Activated naive CD8-positive, alpha-beta T cell treated with anti-CD3 and anti-CD28 coated beads for 36 hours (primary cell): ENCODE measurements at regions not wholly inside any gene's neighbourhood (a gene's known extent, or its start where the extent isn't known, plus 50 kb on each side); places are given as distances from the start of the nearest gene placed in this dataset.

Experiments used
- DNase-seq: peaks from one replicate; pipeline ENCODE4 v3.0.0; 2021
- H3K27ac Mint-ChIP-seq: one replicate; pipeline ENCODE4 v1.8.0; 2022; ENCODE audit warnings: mild to moderate bottlenecking, moderate library complexity, mixed read lengths
- H3K27me3 Mint-ChIP-seq: one replicate; pipeline ENCODE4 v1.8.0; 2022; ENCODE audit warnings: mild to moderate bottlenecking, mixed read lengths
- H3K36me3 Mint-ChIP-seq: one replicate; pipeline ENCODE4 v1.8.0; 2021; ENCODE audit warnings: mild to moderate bottlenecking, mixed read lengths
- H3K4me1 Mint-ChIP-seq: one replicate; pipeline ENCODE4 v1.8.0; 2021; ENCODE audit warnings: mixed read lengths
- H3K4me3 Mint-ChIP-seq: one replicate; pipeline ENCODE4 v1.8.0; 2022; ENCODE audit warnings: mild to moderate bottlenecking, moderate library complexity, mixed read lengths
- H3K9me3 Mint-ChIP-seq: one replicate; pipeline ENCODE4 v1.8.0; 2022; ENCODE audit warnings: mixed read lengths

DNA sequence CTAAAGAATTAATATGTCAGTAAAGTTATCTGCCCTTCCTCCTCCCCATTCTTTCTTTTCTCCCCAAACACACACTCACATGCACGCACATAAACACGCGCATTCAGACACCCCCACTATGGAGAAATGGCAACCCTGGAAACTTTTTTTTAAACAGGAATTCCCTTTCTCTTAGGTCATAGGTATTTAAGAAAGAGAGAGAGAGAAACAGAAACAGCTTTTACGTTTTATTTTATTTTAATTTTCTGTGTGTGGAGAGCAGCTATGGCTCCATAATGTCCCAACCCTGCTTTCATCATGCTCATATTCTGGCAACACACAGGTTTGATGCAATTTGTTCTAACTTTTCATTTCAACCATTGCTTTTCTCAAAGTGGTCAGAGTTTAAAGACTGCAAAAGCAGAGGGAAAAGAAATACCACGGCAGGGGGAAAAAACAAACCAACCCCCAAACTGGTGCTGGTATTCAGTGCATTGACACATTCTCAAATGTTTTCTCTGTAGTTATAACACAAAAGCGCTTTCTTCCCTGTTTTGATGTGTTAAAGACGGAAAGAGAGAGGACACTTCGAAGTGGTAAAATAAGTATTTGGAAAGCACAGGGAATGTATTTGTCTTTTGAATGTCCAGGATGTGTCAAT is 126.0 kb upstream of the TMEM161B start:
- peaks cover 22% of the 10 kb centered on the region for H3K27me3 Mint-ChIP-seq

DNA sequence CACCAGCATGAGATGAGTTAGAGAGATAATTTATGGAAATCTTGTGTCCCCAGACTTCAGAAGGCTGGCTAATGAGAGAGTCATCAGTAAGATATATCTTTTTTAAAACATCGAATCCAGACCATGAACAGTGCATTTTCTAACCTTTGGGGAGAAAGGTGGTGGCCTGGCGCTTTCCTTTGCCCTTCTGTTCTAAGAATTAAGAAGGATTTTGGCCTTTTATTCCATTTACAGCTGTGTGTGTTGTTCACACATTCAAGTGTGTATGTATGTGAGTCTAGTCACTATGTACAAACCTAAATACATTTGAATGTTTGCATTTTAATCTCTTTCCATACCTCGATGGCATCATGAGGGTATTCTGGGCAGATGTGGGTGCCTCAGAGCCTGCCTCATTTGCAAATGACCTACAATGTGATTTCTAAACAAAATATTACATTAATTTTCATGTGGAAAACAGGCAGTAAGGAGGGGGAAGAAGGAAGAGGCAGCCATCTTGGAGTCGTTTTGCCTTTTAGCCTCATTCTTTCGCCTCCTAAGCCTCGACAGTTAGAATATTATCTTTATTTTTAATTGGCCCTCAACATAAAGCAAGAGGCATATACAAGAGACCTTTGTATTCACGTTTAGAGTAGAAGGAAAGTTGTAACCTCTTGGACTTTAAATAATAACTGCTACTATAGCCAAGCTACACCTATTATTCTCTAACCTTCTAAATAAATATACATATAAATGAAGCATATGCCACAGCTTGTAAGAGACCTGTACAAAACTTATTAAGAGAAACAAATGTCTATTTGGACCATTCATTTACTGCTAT is 125.3 kb upstream of the TMEM161B start:
- DNase-seq, result no peak
- Mint-ChIP-seq H3K36me3 (no peaks in the 10 kb centered on the region), H3K27me3 (peaks cover 22% of the 10 kb centered on the region), H3K4me3 (no peak overlapping the region), H3K27ac (no peak overlapping the region), H3K4me1 (no peaks in the 10 kb centered on the region), H3K9me3 (no peaks in the 10 kb centered on the region)

More for the DNA sequence above, 126.0 kb upstream of the TMEM161B start:
- no peaks in the 10 kb centered on the region for H3K9me3 Mint-ChIP-seq
- no peak overlapping the region for H3K27ac Mint-ChIP-seq
- H3K4me3 Mint-ChIP-seq, result no peak overlapping the region
- DNase-seq, result no peak
- no peaks in the 10 kb centered on the region for H3K36me3 Mint-ChIP-seq
- no peaks in the 10 kb centered on the region for H3K4me1 Mint-ChIP-seq

DNA sequence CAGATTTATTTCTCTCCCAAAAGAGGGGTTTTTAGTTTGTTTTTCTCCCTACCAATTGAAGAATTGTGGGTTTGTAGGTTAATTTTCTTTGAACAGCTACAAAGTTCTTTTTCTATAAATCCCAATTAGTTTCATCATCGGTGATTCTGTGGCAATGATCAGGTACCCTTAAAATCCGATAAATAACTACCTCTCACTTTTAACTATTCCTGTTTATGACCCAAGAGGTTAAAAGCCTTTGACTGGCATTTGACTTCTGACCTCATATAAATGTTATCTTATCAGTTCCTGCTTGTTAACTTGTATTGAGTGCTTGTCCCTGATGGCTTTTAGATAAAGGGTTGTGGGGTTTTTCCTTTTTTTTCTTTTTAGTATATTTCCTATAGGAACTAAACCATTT is 124.4 kb upstream of the TMEM161B start:
- peaks cover 23% of the 10 kb centered on the region for H3K27me3 Mint-ChIP-seq
- H3K27ac Mint-ChIP-seq, result no peak overlapping the region
- no peaks in the 10 kb centered on the region for H3K36me3 Mint-ChIP-seq
- DNase-seq, result no peak
- H3K4me1 Mint-ChIP-seq, result no peaks in the 10 kb centered on the region
- H3K9me3 Mint-ChIP-seq, result no peaks in the 10 kb centered on the region
- no peak overlapping the region for H3K4me3 Mint-ChIP-seq

DNA sequence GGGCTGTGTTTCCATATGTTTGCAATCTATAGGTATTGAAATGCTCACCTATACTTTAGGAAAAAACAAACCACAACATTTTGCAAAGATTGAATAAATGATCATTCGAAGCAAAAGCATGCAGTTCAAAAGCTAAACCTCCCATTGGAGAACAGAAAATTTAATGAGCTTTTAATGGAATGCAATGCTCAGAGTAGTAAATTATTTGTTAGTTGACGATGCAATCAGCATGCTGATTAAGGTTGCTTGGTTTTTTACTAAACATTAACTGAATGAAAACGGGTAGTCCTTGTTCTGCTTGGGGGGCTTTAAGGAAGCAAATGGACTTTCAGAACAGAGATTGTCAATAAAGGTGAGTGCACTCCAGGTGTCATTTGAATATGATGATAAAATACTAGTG is 123.3 kb upstream of the TMEM161B start:
- no peak overlapping the region for H3K4me3 Mint-ChIP-seq
- H3K36me3 Mint-ChIP-seq, result no peaks in the 10 kb centered on the region
- DNase-seq, result no peak
- H3K4me1 Mint-ChIP-seq, result no peaks in the 10 kb centered on the region
- no peak overlapping the region for H3K27ac Mint-ChIP-seq
- H3K9me3 Mint-ChIP-seq, result no peaks in the 10 kb centered on the region
- H3K27me3 Mint-ChIP-seq, result peaks cover 14% of the 10 kb centered on the region

DNA sequence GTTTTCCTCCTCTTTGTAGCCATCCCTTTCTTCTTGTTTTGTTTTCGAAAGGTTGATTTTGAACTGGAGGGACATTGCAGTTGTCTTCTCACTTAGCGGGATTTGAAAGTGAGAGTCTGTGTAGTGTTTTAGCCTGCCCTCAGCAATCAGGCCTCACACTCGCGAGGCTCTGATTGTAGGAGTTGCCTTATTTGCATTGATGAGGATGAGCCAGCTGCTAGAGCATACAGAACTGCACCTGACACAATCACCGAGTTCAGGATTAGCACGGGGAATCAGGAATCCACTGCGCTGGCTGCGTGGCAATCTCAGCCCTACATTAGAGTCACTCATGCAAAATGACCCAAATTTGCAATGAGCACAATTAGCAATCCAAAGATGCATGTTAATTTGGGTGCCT is 122.5 kb upstream of the TMEM161B start:
- Mint-ChIP-seq H3K27ac (no peak overlapping the region), H3K27me3 (peaks cover 8% of the 10 kb centered on the region), H3K36me3 (no peaks in the 10 kb centered on the region), H3K4me1 (no peaks in the 10 kb centered on the region), H3K9me3 (no peaks in the 10 kb centered on the region), H3K4me3 (no peak overlapping the region)
- DNase-seq, result no peak

DNA sequence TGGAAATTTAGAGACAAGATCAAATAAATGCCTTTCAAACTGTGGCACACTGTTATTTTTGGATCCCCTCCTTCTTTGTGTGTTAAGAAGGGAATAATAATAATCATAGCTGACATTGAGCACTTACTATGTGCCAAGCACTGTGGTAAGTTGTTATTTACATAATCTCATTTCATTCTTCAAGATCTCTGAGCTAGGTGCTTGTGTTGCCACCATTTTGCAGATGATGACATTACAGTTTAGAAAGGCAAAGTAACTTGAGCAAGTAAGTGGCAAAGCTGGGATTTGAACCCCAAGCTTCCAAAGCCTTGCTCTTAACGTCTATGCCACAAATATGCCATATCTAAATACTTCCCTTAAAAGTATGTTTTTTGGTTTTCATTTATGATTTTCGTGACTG is 121.8 kb upstream of the TMEM161B start:
- H3K4me3 Mint-ChIP-seq, result no peak overlapping the region
- no peaks in the 10 kb centered on the region for H3K9me3 Mint-ChIP-seq
- peaks cover 8% of the 10 kb centered on the region for H3K27me3 Mint-ChIP-seq
- no peak overlapping the region for H3K27ac Mint-ChIP-seq
- DNase-seq, result no peak
- no peaks in the 10 kb centered on the region for H3K36me3 Mint-ChIP-seq
- H3K4me1 Mint-ChIP-seq, result no peaks in the 10 kb centered on the region

DNA sequence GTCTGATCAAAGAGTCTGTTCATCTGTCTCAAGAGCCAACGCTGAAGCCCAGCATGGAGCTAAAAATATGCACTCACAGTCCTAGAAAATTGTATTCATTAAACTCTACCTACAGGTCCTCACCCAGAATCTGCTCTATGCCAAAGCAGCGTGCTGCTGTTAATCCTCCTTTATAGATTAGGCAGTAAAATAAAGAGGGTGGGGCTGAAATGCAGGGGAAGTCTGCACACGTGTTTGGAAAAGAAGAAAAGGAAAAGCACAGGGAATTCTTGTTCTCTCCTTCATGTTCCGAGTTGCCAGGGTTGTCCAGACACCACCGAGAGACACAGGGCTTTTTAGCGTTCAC is 121.4 kb upstream of the TMEM161B start:
- Mint-ChIP-seq H3K27me3 (peaks cover 8% of the 10 kb centered on the region), H3K36me3 (no peaks in the 10 kb centered on the region), H3K27ac (no peak overlapping the region), H3K4me3 (no peak overlapping the region), H3K4me1 (no peaks in the 10 kb centered on the region), H3K9me3 (no peaks in the 10 kb centered on the region)
- no peak for DNase-seq

DNA sequence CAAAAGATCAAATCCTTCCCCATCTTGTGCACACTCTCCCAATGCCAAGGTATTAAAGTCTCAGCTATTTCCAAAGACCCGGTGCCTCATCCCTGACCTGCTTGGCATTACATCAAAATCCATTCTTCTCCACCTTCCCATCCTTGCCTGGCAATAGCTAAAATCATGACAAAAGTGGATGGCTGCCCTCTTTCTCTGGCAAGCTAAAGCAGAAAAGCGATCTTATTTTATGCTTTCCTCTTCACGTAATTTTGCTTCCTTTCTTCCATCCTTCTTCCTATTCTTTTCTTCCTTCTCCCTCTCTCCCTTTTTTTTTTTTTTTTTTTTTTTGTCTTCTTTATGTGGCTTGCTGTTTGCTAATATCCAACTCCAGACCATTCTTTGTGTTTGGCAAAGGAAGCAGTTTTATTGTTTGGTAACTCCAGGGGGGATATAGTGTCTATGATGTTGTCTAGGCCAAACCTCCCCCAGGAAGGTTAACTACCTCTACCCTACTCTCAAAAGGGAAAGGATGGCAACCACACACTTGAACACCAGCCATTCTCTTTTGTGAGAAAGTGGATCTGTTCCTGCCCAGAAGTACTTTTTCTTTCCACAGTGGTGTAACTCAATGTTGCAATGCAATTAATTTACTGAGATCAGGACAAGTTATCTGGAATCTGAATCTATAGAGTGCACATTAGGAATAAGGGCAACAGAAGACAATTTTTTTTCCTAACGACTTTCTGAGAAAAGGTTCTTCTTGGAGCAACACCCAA is 120.9 kb upstream of the TMEM161B start:
- Mint-ChIP-seq H3K27me3 (peaks cover 8% of the 10 kb centered on the region), H3K4me3 (no peak overlapping the region), H3K36me3 (no peaks in the 10 kb centered on the region), H3K27ac (no peak overlapping the region), H3K9me3 (no peaks in the 10 kb centered on the region), H3K4me1 (no peaks in the 10 kb centered on the region)
- no peak for DNase-seq

DNA sequence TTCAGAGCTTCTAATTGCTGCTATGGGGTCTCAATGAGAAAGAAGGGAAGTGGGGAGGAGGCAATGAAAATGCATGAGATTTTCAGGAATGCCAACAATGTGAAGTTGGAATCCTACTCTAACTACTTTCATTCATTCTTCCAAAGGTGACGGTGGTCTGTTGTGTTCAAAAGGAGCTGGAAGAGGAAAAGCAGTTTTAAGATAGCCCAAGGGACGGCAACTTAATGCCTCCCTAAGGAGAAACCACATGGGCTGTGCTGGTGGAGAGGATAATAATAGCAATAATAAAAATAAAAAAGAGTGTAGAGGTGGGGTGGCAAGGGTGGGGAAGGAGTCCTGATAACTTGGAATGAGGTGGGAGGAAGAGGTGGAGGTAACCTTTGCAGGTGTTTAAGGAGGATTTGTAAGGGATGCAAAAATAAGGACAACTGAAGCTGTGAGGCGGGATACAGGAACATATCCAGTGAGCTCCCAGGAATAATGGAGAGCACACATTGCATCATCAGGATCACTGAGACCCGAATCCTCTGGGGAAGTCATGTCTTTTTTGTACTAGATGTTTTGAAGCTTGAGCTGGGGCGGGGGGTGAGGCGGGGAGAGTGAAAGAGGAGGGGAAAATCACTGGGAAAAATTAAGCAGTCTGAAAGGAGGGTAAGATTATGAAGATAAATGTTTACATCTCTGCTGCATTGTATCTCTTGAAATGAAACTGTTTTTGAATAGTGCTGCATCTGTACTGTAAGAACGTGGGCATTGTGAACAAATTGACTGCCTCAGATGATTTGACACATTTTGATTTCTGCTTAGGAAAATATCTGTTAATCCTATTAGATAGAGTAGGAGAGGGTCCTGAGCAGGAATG is 120.1 kb upstream of the TMEM161B start:
- H3K36me3 Mint-ChIP-seq, result no peaks in the 10 kb centered on the region
- H3K4me3 Mint-ChIP-seq, result no peak overlapping the region
- no peaks in the 10 kb centered on the region for H3K9me3 Mint-ChIP-seq

DNA sequence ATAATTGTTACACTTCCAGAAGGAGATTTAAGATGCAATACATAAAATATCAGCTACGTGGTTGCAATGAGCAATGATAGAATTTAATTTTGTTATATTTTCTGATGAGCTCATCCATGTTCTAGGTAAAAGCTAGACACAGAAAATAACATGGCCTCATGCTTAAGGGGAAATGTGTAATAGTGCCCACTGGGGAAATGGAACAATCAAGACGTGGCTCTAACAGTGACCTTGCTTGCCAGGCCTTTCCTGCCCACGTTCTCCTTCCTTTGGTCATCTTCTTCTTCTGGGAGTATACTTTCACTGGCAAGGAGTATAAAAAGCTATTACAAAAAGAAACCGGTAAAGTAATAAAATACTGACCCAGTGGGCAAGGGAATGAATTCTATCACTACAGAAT is 116.2 kb upstream of the TMEM161B start:
- no peak for DNase-seq
- Mint-ChIP-seq H3K27ac (no peak overlapping the region), H3K4me3 (no peak overlapping the region), H3K27me3 (peaks cover 11% of the 10 kb centered on the region), H3K4me1 (no peaks in the 10 kb centered on the region), H3K9me3 (no peaks in the 10 kb centered on the region), H3K36me3 (no peaks in the 10 kb centered on the region)

More for the DNA sequence above, 120.1 kb upstream of the TMEM161B start:
- Mint-ChIP-seq H3K27me3 (peaks cover 8% of the 10 kb centered on the region), H3K4me1 (no peaks in the 10 kb centered on the region), H3K27ac (no peak overlapping the region)
- DNase-seq, result no peak

DNA sequence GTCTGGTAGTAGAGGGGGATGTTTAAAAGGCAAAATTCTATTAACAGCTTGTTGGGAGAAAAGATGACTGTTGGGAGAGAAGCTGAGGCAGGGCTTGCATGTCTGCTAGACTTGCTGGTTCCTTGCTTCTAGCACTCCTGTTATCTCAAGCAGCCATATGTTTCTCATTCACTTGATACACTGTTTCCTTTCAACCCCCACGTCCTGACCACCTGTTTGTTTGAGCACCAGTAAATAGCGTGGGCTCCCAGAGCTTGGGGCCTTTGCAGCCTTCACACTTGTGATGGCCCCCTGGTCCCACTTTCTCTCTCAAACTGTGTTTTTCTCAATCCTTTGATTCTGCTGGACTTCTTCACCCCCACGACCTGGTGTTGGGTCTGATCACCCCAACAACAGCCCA is 111.7 kb upstream of the TMEM161B start:
- no peaks in the 10 kb centered on the region for H3K36me3 Mint-ChIP-seq
- no peaks in the 10 kb centered on the region for H3K9me3 Mint-ChIP-seq
- no peaks in the 10 kb centered on the region for H3K4me1 Mint-ChIP-seq
- H3K27me3 Mint-ChIP-seq, result peaks cover 3% of the 10 kb centered on the region
- no peak overlapping the region for H3K4me3 Mint-ChIP-seq
- no peak for DNase-seq
- no peak overlapping the region for H3K27ac Mint-ChIP-seq

DNA sequence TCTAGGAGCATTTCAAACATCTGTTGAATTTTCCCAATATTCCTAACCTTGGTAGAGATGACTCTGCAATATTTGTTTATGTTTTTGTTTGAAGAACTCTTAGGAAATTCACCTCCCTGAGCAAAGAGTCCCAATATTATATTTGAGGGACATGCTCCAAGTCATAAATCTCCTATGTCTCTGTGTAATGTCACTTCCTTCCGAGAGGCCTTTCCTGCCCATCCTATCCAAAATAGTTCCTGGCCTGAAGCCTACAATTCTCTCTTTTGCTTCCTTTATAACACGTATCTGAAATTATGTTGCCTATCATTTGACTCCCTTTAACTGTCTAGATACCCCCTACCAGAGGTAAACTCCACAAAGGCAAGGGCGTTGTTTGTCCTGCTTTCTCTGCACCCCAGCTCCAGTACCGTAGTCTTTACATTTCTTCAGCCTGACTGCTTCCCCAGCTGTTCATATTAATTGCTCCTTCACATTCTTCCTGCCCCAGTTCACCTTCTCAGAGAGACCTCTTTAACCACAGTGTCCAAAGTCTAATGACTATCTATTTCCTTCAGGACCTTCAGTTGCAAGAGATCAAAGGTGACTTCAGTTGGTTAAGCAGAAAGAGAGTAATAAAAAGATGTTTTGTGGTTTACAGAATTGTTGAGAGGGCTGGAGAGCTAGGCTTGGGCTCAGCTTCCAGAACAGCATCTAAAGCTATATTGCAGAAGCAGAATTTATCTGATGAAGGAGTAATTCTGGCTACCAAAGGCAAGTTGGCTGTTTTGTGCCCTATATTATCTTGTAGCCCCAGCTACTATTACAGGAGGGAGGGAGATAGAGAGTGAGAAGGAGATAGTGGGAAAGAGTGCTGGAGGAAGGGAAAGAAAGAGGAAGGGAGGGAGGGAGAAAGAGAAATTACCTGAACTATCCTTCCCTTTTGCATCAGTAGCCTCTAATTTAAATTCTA is 109.3 kb upstream of the TMEM161B start:
- Mint-ChIP-seq H3K4me1 (no peaks in the 10 kb centered on the region), H3K36me3 (no peaks in the 10 kb centered on the region), H3K9me3 (no peaks in the 10 kb centered on the region), H3K27ac (no peak overlapping the region), H3K27me3 (peaks cover 3% of the 10 kb centered on the region), H3K4me3 (no peak overlapping the region)
- DNase-seq, result no peak

DNA sequence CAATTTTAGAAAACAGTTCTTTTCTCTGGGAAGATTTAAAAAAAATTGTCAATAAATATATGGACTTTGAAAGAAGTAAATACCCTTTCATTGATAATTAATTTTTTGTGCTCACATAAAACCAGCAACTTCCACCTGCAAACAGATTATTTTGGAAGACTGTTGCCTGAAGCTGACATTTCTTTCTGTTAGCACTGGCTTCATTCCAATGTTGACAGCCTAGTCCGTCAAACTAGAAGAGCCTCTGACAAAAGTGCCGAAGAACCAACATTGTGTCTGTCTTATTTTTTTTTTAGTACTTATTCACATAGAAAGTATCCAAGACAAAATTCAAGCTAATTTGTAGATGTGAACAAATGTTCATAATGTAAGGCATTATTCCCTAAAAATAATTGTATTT is 108.6 kb upstream of the TMEM161B start:
- Mint-ChIP-seq H3K27ac (no peak overlapping the region), H3K4me1 (no peaks in the 10 kb centered on the region), H3K9me3 (no peaks in the 10 kb centered on the region), H3K27me3 (peaks cover 3% of the 10 kb centered on the region), H3K4me3 (no peak overlapping the region), H3K36me3 (no peaks in the 10 kb centered on the region)
- no peak for DNase-seq

DNA sequence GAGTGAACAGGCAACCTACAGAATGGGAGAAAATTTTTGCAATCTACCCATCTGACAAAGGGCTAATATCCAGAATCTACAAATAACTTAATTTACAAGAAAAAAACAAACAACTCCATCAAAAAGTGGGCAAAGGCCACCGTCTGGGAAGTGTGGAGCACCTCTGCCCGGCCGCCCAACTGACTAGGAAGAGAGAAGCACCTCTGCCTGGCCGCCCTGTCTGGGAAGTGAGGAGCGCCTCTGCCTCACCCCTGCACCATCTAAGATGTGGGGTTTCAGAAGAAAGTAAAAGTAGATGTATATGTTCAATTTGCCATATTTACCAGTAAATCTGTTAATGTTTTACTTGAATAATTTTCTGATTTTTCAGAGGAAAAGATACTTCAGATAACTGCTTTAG is 108.1 kb upstream of the TMEM161B start:
- Mint-ChIP-seq H3K4me1 (no peaks in the 10 kb centered on the region), H3K27ac (no peak overlapping the region), H3K27me3 (peaks cover 3% of the 10 kb centered on the region), H3K36me3 (no peaks in the 10 kb centered on the region), H3K9me3 (no peaks in the 10 kb centered on the region), H3K4me3 (no peak overlapping the region)
- no peak for DNase-seq
